Thyroid gland (tissue), 4 donors: ENCODE measurements at regions not wholly inside any gene's neighbourhood (a gene's known extent, or its start where the extent isn't known, plus 50 kb on each side); places are given as distances from the start of the nearest gene placed in this dataset.

Experiments
- DNase-seq, 2 donors: peaks; one replicate each; pipeline ENCODE4 v3.0.0-alpha.2; 2019
- H3K27ac ChIP-seq, 3 donors: fragments of 200-600 bp; sonication (generic); 1 replicate in 2 of 3; 2 replicates in 1 of 3; pipeline ENCODE4 v1.5.1; 2016 to 2019; ENCODE audit warnings: mild to moderate bottlenecking in 1 of 3, moderate library complexity in 1 of 3
- H3K27me3 ChIP-seq: fragments of 200-600 bp; sonication (generic); one replicate; pipeline ENCODE4 v1.5.1; 2019
- H3K36me3 ChIP-seq, 2 donors: fragments of 200-600 bp; sonication (generic); one replicate each; pipeline ENCODE4 v1.5.1; 2016 to 2019
- H3K4me1 ChIP-seq, 2 donors: fragments of 200-600 bp; sonication (generic); one replicate each; pipeline ENCODE4 v1.5.1; 2017 to 2019
- H3K4me3 ChIP-seq, 3 donors: fragments of 200-600 bp; sonication (generic); replicated peaks in 1 of 3; 1 replicate in 2 of 3; 2 replicates in 1 of 3; pipeline ENCODE4 v1.5.1; 2016; ENCODE audit warnings: mild to moderate bottlenecking in 1 of 3
- H3K9me3 ChIP-seq: fragments of 200-600 bp; sonication (generic); one replicate; pipeline ENCODE4 v1.5.1; 2017
- CTCF ChIP-seq, 6 experiments: fragments of 200-600 bp in 3 of 6; fragments of 450-650 bp in 3 of 6; sonication (generic) in 3 of 6; IDR thresholded peaks; one replicate each; pipeline ENCODE4 v1.5.1; 2016 to 2019; ENCODE audit warnings: antibody characterized with exemption in 6 of 6, mild to moderate bottlenecking in 2 of 6, inconsistent platforms in 1 of 6, moderate library complexity in 1 of 6
- POLR2A ChIP-seq, 2 donors: fragments of 450-650 bp; IDR thresholded peaks; one replicate each; pipeline ENCODE4 v1.6.1; 2017; ENCODE audit warnings: antibody characterized with exemption in 2 of 2, mild to moderate bottlenecking in 2 of 2, moderate library complexity in 1 of 2
- WGBS, 2 donors: methylation state at CpG; one replicate each; pipeline ENCODE4 v1.1.5; 2017; 5-methylcytosine and 5-hydroxymethylcytosine counted together
- intact Hi-C: fragments of 100-400 bp; cut with DNase I; formaldehyde crosslinking; loops from one replicate; pipeline ENCODE4 v1.15.1; 2023

DNA sequence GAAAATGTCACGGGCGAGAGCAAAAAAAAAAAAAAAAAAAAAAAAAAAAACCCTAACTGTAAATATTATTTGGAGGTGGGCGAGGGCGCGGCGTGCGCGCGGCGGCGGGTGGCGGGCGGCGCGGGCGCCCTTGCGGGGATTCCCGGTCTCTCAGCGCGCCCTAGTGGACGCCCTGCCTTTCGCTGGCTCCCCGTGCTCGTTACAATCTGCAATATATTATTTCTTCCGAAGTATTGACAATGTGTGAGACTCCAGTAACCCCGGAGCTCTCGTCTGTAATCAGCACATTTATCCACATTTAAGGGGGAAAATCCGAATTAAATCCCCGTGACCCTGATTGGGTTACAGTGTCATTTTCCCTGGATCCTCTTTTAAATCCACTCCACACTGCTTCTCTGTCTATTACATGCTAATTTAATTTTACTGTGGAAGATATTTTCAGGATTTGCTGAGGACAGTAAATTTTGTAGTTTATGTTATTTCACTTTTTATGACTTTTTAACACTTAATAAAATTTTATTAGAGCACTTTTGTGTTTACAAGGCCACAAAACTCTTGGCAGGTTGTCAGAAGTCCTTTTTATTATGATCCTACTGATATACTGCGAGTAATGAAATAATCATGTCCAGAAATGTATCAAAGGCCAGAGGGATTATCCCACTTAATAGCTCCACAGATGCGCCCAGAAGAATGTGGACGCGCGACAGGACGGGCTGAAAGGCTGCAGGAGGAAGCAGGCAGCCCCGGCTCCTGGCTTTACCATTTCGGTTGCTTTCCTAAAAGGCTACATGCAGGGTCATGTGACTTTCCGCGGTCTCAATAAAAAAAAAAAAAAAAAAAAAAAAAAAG, 369.1 kb downstream of the MTX2 start:
- intact Hi-C loops = loop anchor here (5.0 kb wide), 1 partner anchor 511 kb away; the partner anchor contains the start of gene HOXD8

DNA sequence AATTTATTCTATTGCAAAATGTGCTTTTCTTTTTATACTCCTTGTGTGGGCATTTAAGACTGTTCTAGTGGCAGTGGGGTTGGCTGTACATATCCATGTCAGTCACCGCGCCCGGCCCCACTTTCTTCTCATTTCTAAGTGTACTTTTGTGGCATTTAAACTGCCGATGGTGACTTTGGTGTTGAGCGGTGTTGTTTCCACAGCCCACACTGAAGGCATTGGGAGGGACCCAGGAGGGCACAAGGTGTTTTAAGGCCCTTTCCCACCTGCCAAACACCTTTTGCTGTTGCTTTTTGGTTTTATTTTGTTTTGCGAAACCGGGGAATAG, 369.7 kb downstream of the MTX2 start:
- DNase-seq = no peak
- Histone ChIP-seq H3K36me3 (no peaks in the 10 kb centered on the region), H3K4me1 (peaks cover 6% of the 10 kb centered on the region in 2 donors), H3K9me3 (no peaks in the 10 kb centered on the region), H3K4me3 (no peak overlapping the region), H3K27me3 (peaks cover 10% of the 10 kb centered on the region), H3K27ac (no peak overlapping the region)
- intact Hi-C loops = loop anchor here (5.0 kb wide), 1 partner anchor 512 kb away; the partner anchor contains the start of gene HOXD8
- no peak for TF ChIP-seq POLR2A (IDR thresholded peaks at IDR 0.05)
- TF ChIP-seq CTCF (IDR thresholded peaks at IDR 0.05) = no peak
- WGBS, 2 donors = 71 to 75% methylated on average over 7 of the region's 7 CpGs

More for the DNA sequence above, 369.1 kb downstream of the MTX2 start:
- no peaks in the 10 kb centered on the region for H3K9me3 ChIP-seq
- WGBS, 2 donors = 11 to 12% methylated on average over 39 of the region's 39 CpGs
- H3K4me1 ChIP-seq = peaks cover 6% of the 10 kb centered on the region in 2 donors
- TF ChIP-seq POLR2A (IDR thresholded peaks at IDR 0.05) (no peak), CTCF (IDR thresholded peaks at IDR 0.05) (peak in 5 of 6 experiments; percentile 35 to 77 (median 67))
- peak overlapping the region in 1 of 3 donors; percentile 36 for H3K4me3 ChIP-seq
- H3K27me3 ChIP-seq = peaks cover 10% of the 10 kb centered on the region
- DNase-seq = peak; percentile 58 to 63
- no peak overlapping the region for H3K27ac ChIP-seq
- no peaks in the 10 kb centered on the region for H3K36me3 ChIP-seq

- no peak for DNase-seq
Observed at GRCh38 chr2:176639671-176640070, 370.4 kb downstream of the MTX2 start.

DNA sequence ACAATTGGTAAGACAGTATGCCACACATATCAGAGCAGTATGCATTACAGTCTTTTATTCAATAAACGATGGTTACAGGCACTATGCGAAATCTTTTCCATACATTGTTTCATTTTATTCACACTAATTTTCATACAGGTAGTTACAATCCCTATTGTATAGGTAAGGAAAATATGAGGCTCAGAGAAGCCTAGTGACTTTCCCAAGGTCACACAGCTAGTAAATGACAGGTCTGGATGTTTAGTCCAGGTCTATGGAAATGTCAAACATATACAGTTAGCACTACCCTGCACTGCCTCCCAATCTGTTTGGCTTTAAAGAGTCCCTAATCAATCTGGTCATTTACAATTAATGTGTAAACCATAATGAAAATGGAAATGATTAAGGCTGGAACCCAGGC, 372.2 kb downstream of the MTX2 start:
- no peak for TF ChIP-seq POLR2A (IDR thresholded peaks at IDR 0.05)
- TF ChIP-seq CTCF (IDR thresholded peaks at IDR 0.05) = no peak
- intact Hi-C loops = loop anchor here (10.0 kb wide), 1 partner anchor 173 kb away; no protein-coding TSS in a partner anchor

More at GRCh38 chr2:176639671-176640070, 370.4 kb downstream of the MTX2 start:
- TF ChIP-seq CTCF (IDR thresholded peaks at IDR 0.05) (no peak), POLR2A (IDR thresholded peaks at IDR 0.05) (no peak)
- Histone ChIP-seq H3K27me3 (peaks cover 10% of the 10 kb centered on the region), H3K4me1 (peaks cover 6% of the 10 kb centered on the region in 2 donors), H3K27ac (no peak overlapping the region), H3K9me3 (no peaks in the 10 kb centered on the region), H3K36me3 (no peaks in the 10 kb centered on the region), H3K4me3 (no peak overlapping the region)
- intact Hi-C loops = loop anchor here (5.0 to 10.0 kb wide), 2 partner anchors 175 to 512 kb away; partner anchors contain the start of gene HOXD8
- 49 to 53% methylated on average over 5 of the region's 5 CpGs for WGBS, 2 donors

DNA sequence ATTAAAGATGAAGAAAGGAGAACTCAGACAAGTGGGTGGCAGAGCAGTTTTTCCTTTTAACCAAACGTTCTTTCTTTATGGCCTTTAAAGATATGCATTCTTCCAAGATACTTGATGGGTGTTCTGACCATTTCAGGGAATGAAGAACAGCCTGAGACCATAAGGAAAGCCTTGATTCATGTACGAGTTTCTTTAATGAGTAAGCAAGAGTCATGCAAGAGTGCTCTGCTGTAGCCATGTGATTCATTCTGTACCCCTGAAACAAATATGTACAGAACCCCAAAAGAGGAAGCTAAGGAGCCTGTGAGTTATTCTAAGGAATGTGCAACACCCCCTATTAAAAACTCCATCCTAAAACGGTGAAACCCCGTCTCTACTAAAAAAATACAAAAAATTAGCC, 372.8 kb downstream of the MTX2 start:
- H3K4me3 ChIP-seq = no peak overlapping the region
- intact Hi-C loops = loop anchor here (10.0 kb wide), 1 partner anchor 173 kb away; no protein-coding TSS in a partner anchor
- H3K36me3 ChIP-seq = no peaks in the 10 kb centered on the region
- peaks cover 6% of the 10 kb centered on the region for H3K27me3 ChIP-seq
- H3K27ac ChIP-seq = no peak overlapping the region
- DNase-seq = no peak
- 57 to 65% methylated on average over 4 of the region's 4 CpGs for WGBS, 2 donors
- H3K9me3 ChIP-seq = no peaks in the 10 kb centered on the region
- H3K4me1 ChIP-seq = peaks cover 6% of the 10 kb centered on the region in 2 donors
- no peak for TF ChIP-seq POLR2A (IDR thresholded peaks at IDR 0.05)
- TF ChIP-seq CTCF (IDR thresholded peaks at IDR 0.05) = no peak

More for the DNA sequence above, 372.2 kb downstream of the MTX2 start:
- H3K4me3 ChIP-seq = no peak overlapping the region
- no peak for DNase-seq
- H3K9me3 ChIP-seq = no peaks in the 10 kb centered on the region
- 88 to 94% methylated on average over 2 of the region's 2 CpGs for WGBS, 2 donors
- H3K27me3 ChIP-seq = peaks cover 10% of the 10 kb centered on the region
- peaks cover 6% of the 10 kb centered on the region in 2 donors for H3K4me1 ChIP-seq
- H3K36me3 ChIP-seq = no peaks in the 10 kb centered on the region
- no peak overlapping the region for H3K27ac ChIP-seq
